PC-3 (cell line): ENCODE measurements at regions not wholly inside any gene's neighbourhood (a gene's known extent, or its start where the extent isn't known, plus 50 kb on each side); places are given as distances from the start of the nearest gene placed in this dataset.

Experiments used
- CTCF ChIP-seq: fragments of 300-600 bp; sonication (generic); conservative IDR thresholded peaks from 2 replicates; pipeline ENCODE4 v1.5.1; 2017; ENCODE audit warnings: antibody characterized with exemption, low read depth, mild to moderate bottlenecking, low read length
- EZH2 ChIP-seq: fragments of 300-600 bp; sonication (generic); IDR thresholded peaks from one replicate; pipeline ENCODE4 v1.6.1; 2017; ENCODE audit warnings: antibody characterized with exemption, mild to moderate bottlenecking, low read length; ENCODE audit not compliant: unreplicated experiment
- EZH2phosphoT487 ChIP-seq: fragments of 300-600 bp; sonication (generic); IDR thresholded peaks from 2 replicates; pipeline ENCODE4 v1.6.1; 2018; ENCODE audit warnings: mild to moderate bottlenecking, antibody characterized with exemption, low read length, borderline replicate concordance

GRCh38 chr10:120970595-120971529 lies 119.7 kb downstream of the WDR11 start:
- no peak for TF ChIP-seq CTCF
- no peak for TF ChIP-seq EZH2phosphoT487
- no peak for TF ChIP-seq EZH2
